Trophoblast cell (in vitro differentiated cells and primary cell): ENCODE measurements at regions not wholly inside any gene's neighbourhood (a gene's known extent, or its start where the extent isn't known, plus 50 kb on each side); places are given as distances from the start of the nearest gene placed in this dataset.

Experiments
- DNase-seq, 2 donors: peaks; one replicate each; pipeline ENCODE4 v3.0.0-alpha.2; 2016
- H2AFZ ChIP-seq: 2 replicates; pipeline ENCODE4 v1.6.1; 2013; ENCODE audit warnings: low read length, moderate library complexity, mild to moderate bottlenecking; ENCODE audit not compliant: insufficient read depth, poor library complexity
- H2AK5ac ChIP-seq: 2 replicates; pipeline ENCODE4 v1.6.1; 2013; ENCODE audit warnings: mild to moderate bottlenecking, low read length
- H2BK120ac ChIP-seq: 2 replicates; pipeline ENCODE4 v1.6.1; 2013; ENCODE audit warnings: low read length, mild to moderate bottlenecking, moderate library complexity; ENCODE audit not compliant: insufficient read depth, poor library complexity
- H2BK12ac ChIP-seq: 2 replicates; pipeline ENCODE4 v1.6.1; 2013; ENCODE audit warnings: mild to moderate bottlenecking, low read length, moderate library complexity
- H2BK5ac ChIP-seq: 2 replicates; pipeline ENCODE4 v1.6.1; 2013; ENCODE audit warnings: low read length, low read depth, moderate library complexity, mild to moderate bottlenecking; ENCODE audit not compliant: poor library complexity
- H3K14ac ChIP-seq: 2 replicates; pipeline ENCODE4 v1.6.1; 2013; ENCODE audit warnings: mild to moderate bottlenecking, low read length
- H3K18ac ChIP-seq: 2 replicates; pipeline ENCODE4 v1.6.1; 2013; ENCODE audit warnings: mild to moderate bottlenecking, low read length
- H3K23ac ChIP-seq: 2 replicates; pipeline ENCODE4 v1.6.1; 2013; ENCODE audit warnings: low read length
- H3K27ac ChIP-seq: 2 replicates; pipeline ENCODE4 v1.5.1; 2013; ENCODE audit warnings: low read depth, mild to moderate bottlenecking, inconsistent platforms, low read length, moderate library complexity
- H3K27me3 ChIP-seq: 2 replicates; pipeline ENCODE4 v1.6.1; 2013; ENCODE audit warnings: inconsistent platforms, mild to moderate bottlenecking, low read length, moderate library complexity; ENCODE audit not compliant: insufficient read depth
- H3K36me3 ChIP-seq, 2 experiments: 1 replicate in 1 of 2; 2 replicates in 1 of 2; pipeline ENCODE4 v1.6.1; 2013; ENCODE audit warnings: low read length in 2 of 2, mild to moderate bottlenecking in 2 of 2, moderate library complexity in 1 of 2; ENCODE audit not compliant: insufficient read depth in 2 of 2, control insufficient read depth in 1 of 2
- H3K4ac ChIP-seq: 2 replicates; pipeline ENCODE4 v1.6.1; 2013; ENCODE audit warnings: low read depth, mild to moderate bottlenecking, low read length, moderate library complexity
- H3K4me1 ChIP-seq, 2 experiments: 1 replicate in 1 of 2; 2 replicates in 1 of 2; pipeline ENCODE4 v1.6.1; 2013; ENCODE audit warnings: low read length in 2 of 2, mild to moderate bottlenecking in 2 of 2, moderate library complexity in 1 of 2; ENCODE audit not compliant: insufficient read depth in 2 of 2, control insufficient read depth in 1 of 2
- H3K4me2 ChIP-seq: 2 replicates; pipeline ENCODE4 v1.6.1; 2013; ENCODE audit warnings: inconsistent platforms, mild to moderate bottlenecking, low read length, moderate library complexity
- H3K4me3 ChIP-seq: 2 replicates; pipeline ENCODE4 v1.5.1; 2013; ENCODE audit warnings: mild to moderate bottlenecking, low read depth, low read length, inconsistent platforms
- H3K79me1 ChIP-seq: one replicate; pipeline ENCODE4 v1.6.1; 2013; ENCODE audit warnings: low read length
- H3K79me2 ChIP-seq: 2 replicates; pipeline ENCODE4 v1.6.1; 2013; ENCODE audit warnings: low read length, mild to moderate bottlenecking; ENCODE audit not compliant: control insufficient read depth, insufficient read depth, poor library complexity
- H3K9ac ChIP-seq: 2 replicates; pipeline ENCODE4 v1.6.1; 2013; ENCODE audit warnings: mild to moderate bottlenecking, low read length
- H3K9me3 ChIP-seq: 2 replicates; pipeline ENCODE4 v1.6.1; 2013; ENCODE audit warnings: low read depth, mild to moderate bottlenecking, control low read depth, inconsistent platforms, low read length; ENCODE audit not compliant: insufficient read depth
- H4K12ac ChIP-seq: 2 replicates; pipeline ENCODE4 v1.6.1; 2013; ENCODE audit warnings: low read depth, mild to moderate bottlenecking, low read length, moderate library complexity
- H4K8ac ChIP-seq: 2 replicates; pipeline ENCODE4 v1.6.1; 2013; ENCODE audit warnings: low read depth, mild to moderate bottlenecking, low read length, moderate library complexity
- H4K91ac ChIP-seq: one replicate; pipeline ENCODE4 v1.6.1; 2013; ENCODE audit warnings: low read depth, mild to moderate bottlenecking, low read length, moderate library complexity
- WGBS: extraction: QIAGEN DNeasy Blood & Tissue Kit; methylation state at CpG from one replicate; pipeline ENCODE4 v1.1.7; 2013; ENCODE audit warnings: missing lambda C conversion rate; ENCODE audit not compliant: insufficient read length, insufficient coverage; ENCODE audit errors: extremely low coverage; 5-methylcytosine and 5-hydroxymethylcytosine counted together

DNA sequence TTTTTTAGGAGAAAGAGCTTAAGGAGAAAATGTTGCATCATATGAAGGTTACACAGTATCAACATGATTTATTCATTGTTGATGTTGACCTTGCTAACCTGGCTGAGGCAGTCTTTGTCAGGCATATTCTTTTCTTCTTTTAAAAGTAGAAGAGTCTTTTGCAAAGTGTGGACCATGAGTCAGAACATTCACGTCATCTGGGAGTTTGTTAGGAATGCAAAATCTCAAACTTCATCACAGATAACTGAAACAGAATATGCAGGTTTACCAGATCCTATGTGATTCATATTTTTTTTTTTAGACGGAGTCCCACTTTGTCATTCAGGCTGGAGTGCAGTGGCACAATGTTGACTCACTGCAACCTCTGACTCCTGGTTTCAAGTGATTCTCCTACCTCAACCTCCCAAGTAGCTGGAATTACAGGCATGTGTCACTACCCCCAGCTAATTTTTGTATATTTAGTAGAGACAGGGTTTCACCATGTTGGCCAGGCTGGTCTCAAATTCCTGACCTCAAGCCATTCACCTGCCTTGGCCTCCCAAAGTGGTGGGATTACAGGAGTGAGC, 530.4 kb upstream of the BTBD3 start:
- Histone ChIP-seq H2BK12ac (no peak overlapping the region), H3K27ac (no peak overlapping the region), H4K12ac (no peak overlapping the region), H3K23ac (no peak overlapping the region), H4K91ac (no peak overlapping the region), H2AFZ (no peak overlapping the region), H3K79me2 (no peaks in the 10 kb centered on the region), H3K14ac (no peak overlapping the region), H3K36me3 (no peaks in the 10 kb centered on the region), H3K18ac (no peak overlapping the region), H3K4ac (no peak overlapping the region), H3K9ac (no peak overlapping the region), H2AK5ac (no peak overlapping the region), H4K8ac (no peak overlapping the region), H3K4me1 (no peaks in the 10 kb centered on the region), H2BK120ac (no peak overlapping the region), H3K9me3 (peaks cover 2% of the 10 kb centered on the region), H3K79me1 (no peaks in the 10 kb centered on the region), H3K27me3 (no peaks in the 10 kb centered on the region), H3K4me2 (no peak overlapping the region), H3K4me3 (no peak overlapping the region), H2BK5ac (no peak overlapping the region)
- no CpG with 5 or more reads among the region's 2 CpGs for WGBS
- DNase-seq = peak; percentile 73 to 89

DNA sequence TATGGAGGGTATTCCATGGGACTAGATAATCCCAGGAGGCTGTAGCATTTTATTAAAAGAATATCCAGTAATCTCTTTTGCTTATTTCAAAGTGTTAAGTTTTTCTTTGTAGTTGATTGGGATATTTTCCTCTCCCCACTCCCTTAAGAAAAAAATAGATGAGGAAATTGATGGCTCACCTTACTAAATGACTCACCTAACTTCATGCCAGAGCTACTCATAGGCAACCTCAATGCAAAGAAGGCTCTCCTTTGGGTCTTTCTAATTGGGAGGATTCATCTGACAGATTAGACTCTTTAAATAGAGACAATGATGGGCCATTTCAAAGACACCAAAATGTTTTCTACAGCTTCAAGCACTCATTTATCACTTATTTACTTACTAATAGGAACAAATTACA, 528.5 kb upstream of the BTBD3 start:
- Histone ChIP-seq H3K9ac (no peak overlapping the region), H4K91ac (no peak overlapping the region), H4K12ac (no peak overlapping the region), H3K36me3 (no peaks in the 10 kb centered on the region), H3K4me3 (no peak overlapping the region), H3K14ac (no peak overlapping the region), H2BK120ac (no peak overlapping the region), H2BK12ac (no peak overlapping the region), H3K4me1 (no peaks in the 10 kb centered on the region), H3K79me2 (no peaks in the 10 kb centered on the region), H3K27me3 (no peaks in the 10 kb centered on the region), H3K9me3 (peaks cover 2% of the 10 kb centered on the region), H3K18ac (no peak overlapping the region), H3K23ac (no peak overlapping the region), H3K4ac (no peak overlapping the region), H2AFZ (no peak overlapping the region), H2AK5ac (no peak overlapping the region), H3K27ac (no peak overlapping the region), H3K79me1 (no peaks in the 10 kb centered on the region), H4K8ac (no peak overlapping the region), H3K4me2 (no peak overlapping the region), H2BK5ac (no peak overlapping the region)
- peak in 1 of 2 donors; percentile 10 for DNase-seq

DNA sequence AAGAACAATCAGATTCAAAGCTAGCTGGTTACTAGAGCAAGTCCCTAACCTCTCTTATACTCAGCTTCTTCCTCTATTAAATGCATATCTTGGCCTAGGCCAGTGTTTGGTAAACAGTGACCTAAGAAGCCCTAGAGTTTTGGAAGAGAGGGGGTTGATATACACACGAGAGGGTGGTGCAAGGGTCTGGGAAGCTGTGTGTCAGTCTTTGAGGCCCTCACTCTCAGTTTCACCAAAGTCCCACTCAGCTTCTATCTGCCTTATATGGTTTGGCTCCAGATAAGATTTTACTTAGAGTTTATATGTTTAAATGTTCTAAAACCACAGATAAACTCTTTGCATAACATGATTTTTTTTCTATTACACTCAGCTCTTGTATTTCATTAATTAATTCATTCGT, 526.1 kb upstream of the BTBD3 start:
- Histone ChIP-seq H3K79me2 (no peaks in the 10 kb centered on the region), H4K12ac (no peak overlapping the region), H2BK120ac (no peak overlapping the region), H2BK12ac (no peak overlapping the region), H3K79me1 (no peaks in the 10 kb centered on the region), H4K91ac (no peak overlapping the region), H3K27ac (no peak overlapping the region), H4K8ac (no peak overlapping the region), H2AFZ (no peak overlapping the region), H2BK5ac (no peak overlapping the region), H3K4me1 (no peaks in the 10 kb centered on the region), H3K4ac (no peak overlapping the region), H3K9me3 (peaks cover 2% of the 10 kb centered on the region), H3K18ac (no peak overlapping the region), H2AK5ac (no peak overlapping the region), H3K4me2 (no peak overlapping the region), H3K36me3 (no peaks in the 10 kb centered on the region), H3K27me3 (no peaks in the 10 kb centered on the region), H3K4me3 (no peak overlapping the region), H3K23ac (no peak overlapping the region), H3K9ac (no peak overlapping the region), H3K14ac (no peak overlapping the region)
- no CpG with 5 or more reads among the region's 2 CpGs for WGBS
- DNase-seq = no peak

DNA sequence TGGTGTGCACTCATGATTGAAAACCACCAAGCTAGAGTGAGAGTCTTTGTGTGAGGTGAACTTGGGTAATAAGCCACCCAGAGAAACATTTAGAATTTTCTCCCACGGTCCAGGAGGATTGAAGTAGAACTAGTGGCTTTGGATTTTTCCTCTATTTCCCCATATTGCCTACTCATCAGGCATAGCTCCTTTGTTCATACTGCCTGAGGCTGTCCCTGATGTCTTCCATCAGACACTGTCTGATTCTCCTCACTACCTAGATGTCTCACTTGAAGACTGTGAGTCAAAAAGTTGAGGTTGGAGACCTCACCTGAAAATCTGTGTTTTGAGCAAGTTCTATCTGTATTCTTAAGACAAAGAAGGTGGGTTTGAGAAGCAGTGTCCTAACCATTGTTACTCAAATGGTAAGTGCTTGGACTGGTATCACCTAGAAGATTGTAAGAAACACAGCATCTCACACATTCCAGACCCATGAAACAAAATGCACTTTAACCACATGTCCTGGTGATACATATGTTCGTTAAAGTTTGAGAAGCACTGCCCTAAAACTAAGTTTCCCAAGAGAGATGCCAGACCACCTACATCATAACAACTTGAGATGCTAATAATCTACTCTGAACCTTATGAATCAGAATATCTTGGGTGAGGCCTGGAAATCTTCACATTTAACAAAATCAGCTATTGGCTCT, 523.4 kb upstream of the BTBD3 start:
- no peak overlapping the region for H3K27ac ChIP-seq
- no peaks in the 10 kb centered on the region for H3K9me3 ChIP-seq
- H3K4ac ChIP-seq = no peak overlapping the region
- H3K4me1 ChIP-seq = no peaks in the 10 kb centered on the region
- H3K9ac ChIP-seq = no peak overlapping the region
- no peak overlapping the region for H2BK12ac ChIP-seq
- no peak overlapping the region for H4K8ac ChIP-seq
- no peaks in the 10 kb centered on the region for H3K79me1 ChIP-seq
- H3K36me3 ChIP-seq = no peaks in the 10 kb centered on the region
- no peak overlapping the region for H2BK120ac ChIP-seq
- no peak overlapping the region for H3K18ac ChIP-seq
- H3K4me2 ChIP-seq = no peak overlapping the region
- no peak overlapping the region for H3K14ac ChIP-seq
- H3K4me3 ChIP-seq = no peak overlapping the region
- DNase-seq = peak; percentile 63 to 72
- no peaks in the 10 kb centered on the region for H3K79me2 ChIP-seq
- H3K27me3 ChIP-seq = no peaks in the 10 kb centered on the region
- H4K12ac ChIP-seq = no peak overlapping the region
- H2BK5ac ChIP-seq = no peak overlapping the region
- no peak overlapping the region for H2AFZ ChIP-seq
- H2AK5ac ChIP-seq = no peak overlapping the region
- no peak overlapping the region for H3K23ac ChIP-seq
- no CpG with 5 or more reads among the region's 2 CpGs for WGBS
- H4K91ac ChIP-seq = no peak overlapping the region
